ENCODE measurements at regions not wholly inside any gene's neighbourhood (a gene's known extent, or its start where the extent isn't known, plus 50 kb on each side); places are given as distances from the start of the nearest gene placed in this dataset.

DNA sequence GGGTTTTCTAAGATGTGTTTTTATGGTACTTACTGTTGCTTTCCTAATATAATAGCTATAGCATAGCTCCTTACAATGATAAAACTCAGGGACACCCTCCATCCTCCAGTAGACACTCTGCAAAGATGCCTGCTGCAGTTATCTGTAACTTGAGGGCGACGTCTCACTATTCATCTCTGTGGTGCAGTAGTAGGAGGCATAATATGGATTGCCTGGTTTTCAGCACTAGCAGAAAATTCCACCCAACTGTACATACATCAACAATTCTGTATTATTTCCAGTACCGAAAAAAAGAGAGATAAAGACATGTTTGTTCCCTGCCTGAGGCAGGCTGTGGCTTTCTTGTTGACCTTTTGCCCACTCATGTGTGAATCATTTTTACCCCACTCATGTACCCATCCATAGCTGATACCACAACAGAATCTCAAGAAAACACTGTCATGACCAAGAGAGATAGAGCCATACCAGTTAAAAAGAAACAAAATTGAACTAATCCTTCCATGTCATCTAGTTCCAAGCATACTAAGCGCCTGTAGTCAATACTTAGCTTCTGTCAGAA, 220.1 kb downstream of the RAB28 start:
- H3K9me1 ChIP-seq (ENCODE audit: insufficient read depth, low read length): no peaks in the 10 kb centered on the region
- no peak overlapping the region for H2BK15ac ChIP-seq (ENCODE audit: low read depth, low read length)
- intact Hi-C loops (cut with micrococcal nuclease): no loop called here
- H4K91ac ChIP-seq (ENCODE audit: insufficient read depth, low read depth, low read length): no peak overlapping the region
- no CpG with 5 or more reads among the region's 4 CpGs for WGBS, 2 experiments (ENCODE audit: extremely low coverage in 2 of 2, insufficient read length in 1 of 2)
- no peak overlapping the region for H2BK120ac ChIP-seq (ENCODE audit: low read depth, low read length)
- H3K9ac ChIP-seq (ENCODE audit: low read depth, low read length): no peak overlapping the region
- no peak overlapping the region for H3K14ac ChIP-seq (replicated peaks; ENCODE audit: low read depth, low read length)
- no peaks in the 10 kb centered on the region for H3K79me1 ChIP-seq (ENCODE audit: low read depth in 1 of 2, low read length in 2 of 2)
- DNase-seq (no peak), ATAC-seq (ENCODE audit: low read depth) (no peak)
- no peak overlapping the region for H3K4me2 ChIP-seq (ENCODE audit: low read depth, low read length)
- BruUV-seq (replicated peaks): no TSS peak
- no peak overlapping the region for H2AK5ac ChIP-seq (ENCODE audit: low read depth, low read length)
- peaks cover 6% of the 10 kb centered on the region; the same call in 1 of the 2 replicates for H3K9me3 ChIP-seq (ENCODE audit: control insufficient read depth, insufficient read depth, low read length)
- no peaks in the 10 kb centered on the region for H4K20me1 ChIP-seq (ENCODE audit: insufficient read depth, low read length)
- no peak overlapping the region for H3K18ac ChIP-seq (ENCODE audit: low read depth, low read length)
- no peaks in the 10 kb centered on the region for H3K27me3 ChIP-seq (ENCODE audit: control insufficient read depth, insufficient read depth, low read length)
- no peak overlapping the region for H4K8ac ChIP-seq (ENCODE audit: low read depth in 2 of 2, low read length in 2 of 2)
- TF ChIP-seq CEBPB (IDR thresholded peaks at IDR 0.05; ENCODE audit: low read depth, low read length): no peak
- no peak for TF ChIP-seq FOS (IDR thresholded peaks at IDR 0.05; ENCODE audit: low read depth, low read length)
- TF ChIP-seq, protein P1, sequence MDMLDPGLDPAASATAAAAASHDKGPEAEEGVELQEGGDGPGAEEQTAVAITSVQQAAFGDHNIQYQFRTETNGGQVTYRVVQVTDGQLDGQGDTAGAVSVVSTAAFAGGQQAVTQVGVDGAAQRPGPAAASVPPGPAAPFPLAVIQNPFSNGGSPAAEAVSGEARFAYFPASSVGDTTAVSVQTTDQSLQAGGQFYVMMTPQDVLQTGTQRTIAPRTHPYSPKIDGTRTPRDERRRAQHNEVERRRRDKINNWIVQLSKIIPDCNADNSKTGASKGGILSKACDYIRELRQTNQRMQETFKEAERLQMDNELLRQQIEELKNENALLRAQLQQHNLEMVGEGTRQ (IDR thresholded peaks at IDR 0.05; ENCODE audit: low read depth, low read length): no peak
- no peak for TF ChIP-seq MAFK (IDR thresholded peaks at IDR 0.05; ENCODE audit: low read depth, low read length)
- TF ChIP-seq, protein P2, sequence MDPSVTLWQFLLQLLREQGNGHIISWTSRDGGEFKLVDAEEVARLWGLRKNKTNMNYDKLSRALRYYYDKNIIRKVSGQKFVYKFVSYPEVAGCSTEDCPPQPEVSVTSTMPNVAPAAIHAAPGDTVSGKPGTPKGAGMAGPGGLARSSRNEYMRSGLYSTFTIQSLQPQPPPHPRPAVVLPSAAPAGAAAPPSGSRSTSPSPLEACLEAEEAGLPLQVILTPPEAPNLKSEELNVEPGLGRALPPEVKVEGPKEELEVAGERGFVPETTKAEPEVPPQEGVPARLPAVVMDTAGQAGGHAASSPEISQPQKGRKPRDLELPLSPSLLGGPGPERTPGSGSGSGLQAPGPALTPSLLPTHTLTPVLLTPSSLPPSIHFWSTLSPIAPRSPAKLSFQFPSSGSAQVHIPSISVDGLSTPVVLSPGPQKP (IDR thresholded peaks at IDR 0.05; ENCODE audit: borderline replicate concordance, low read depth, low read length): no peak
- TF ChIP-seq POLR2A (IDR thresholded peaks at IDR 0.05; ENCODE audit: low read depth, low read length): no peak
- TF ChIP-seq BHLHE40 (IDR thresholded peaks at IDR 0.05; ENCODE audit: low read depth, low read length): no peak
- TF ChIP-seq RFX5 (IDR thresholded peaks at IDR 0.05; ENCODE audit: low read depth, low read length): no peak
- no peak for TF ChIP-seq MAZ (IDR thresholded peaks at IDR 0.05; ENCODE audit: borderline replicate concordance, low read depth, low read length)
- TF ChIP-seq RCOR1 (IDR thresholded peaks at IDR 0.05; ENCODE audit: insufficient replicate concordance, low read length): no peak
- no peak for TF ChIP-seq SMC3 (IDR thresholded peaks at IDR 0.05; ENCODE audit: low read depth, low read length)
- no peak for TF ChIP-seq RAD21 (IDR thresholded peaks at IDR 0.05; ENCODE audit: low read length)
- no peak for TF ChIP-seq NFE2L2 (IDR thresholded peaks at IDR 0.05; ENCODE audit: low read depth, low read length)
- no peak for TF ChIP-seq CHD1 (IDR thresholded peaks at IDR 0.05; ENCODE audit: low read depth, low read length)
- TF ChIP-seq, protein P3, sequence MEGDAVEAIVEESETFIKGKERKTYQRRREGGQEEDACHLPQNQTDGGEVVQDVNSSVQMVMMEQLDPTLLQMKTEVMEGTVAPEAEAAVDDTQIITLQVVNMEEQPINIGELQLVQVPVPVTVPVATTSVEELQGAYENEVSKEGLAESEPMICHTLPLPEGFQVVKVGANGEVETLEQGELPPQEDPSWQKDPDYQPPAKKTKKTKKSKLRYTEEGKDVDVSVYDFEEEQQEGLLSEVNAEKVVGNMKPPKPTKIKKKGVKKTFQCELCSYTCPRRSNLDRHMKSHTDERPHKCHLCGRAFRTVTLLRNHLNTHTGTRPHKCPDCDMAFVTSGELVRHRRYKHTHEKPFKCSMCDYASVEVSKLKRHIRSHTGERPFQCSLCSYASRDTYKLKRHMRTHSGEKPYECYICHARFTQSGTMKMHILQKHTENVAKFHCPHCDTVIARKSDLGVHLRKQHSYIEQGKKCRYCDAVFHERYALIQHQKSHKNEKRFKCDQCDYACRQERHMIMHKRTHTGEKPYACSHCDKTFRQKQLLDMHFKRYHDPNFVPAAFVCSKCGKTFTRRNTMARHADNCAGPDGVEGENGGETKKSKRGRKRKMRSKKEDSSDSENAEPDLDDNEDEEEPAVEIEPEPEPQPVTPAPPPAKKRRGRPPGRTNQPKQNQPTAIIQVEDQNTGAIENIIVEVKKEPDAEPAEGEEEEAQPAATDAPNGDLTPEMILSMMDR (conservative IDR thresholded peaks at IDR 0.05; ENCODE audit: low read depth, low read length): no peak
- no peak overlapping the region for H3K27ac ChIP-seq (ENCODE audit: insufficient read depth, low read length)
- H3K23ac ChIP-seq (ENCODE audit: low read depth, low read length): no peak overlapping the region
- no peak overlapping the region for H2BK5ac ChIP-seq (ENCODE audit: low read depth, low read length, poor library complexity, severe bottlenecking)
- H3K56ac ChIP-seq (ENCODE audit: extremely low read depth, insufficient read depth, low read length): no peak overlapping the region
- H3K4me1 ChIP-seq (ENCODE audit: control insufficient read depth, insufficient read depth, low read length): no peaks in the 10 kb centered on the region
- no peak overlapping the region for H3K4me3 ChIP-seq (ENCODE audit: insufficient read depth, low read depth, low read length)
- H3K36me3 ChIP-seq (ENCODE audit: control insufficient read depth, insufficient read depth, low read length): no peaks in the 10 kb centered on the region
- no peak overlapping the region for H4K5ac ChIP-seq (ENCODE audit: low read depth, low read length)
- ChIA-PET CTCF (no interaction called here), POLR2A (ENCODE audit: unreplicated experiment) (no interaction called here)
- H2AK9ac ChIP-seq (replicated peaks; ENCODE audit: low read depth, low read length, poor library complexity): no peak overlapping the region
- H3K4ac ChIP-seq (ENCODE audit: low read depth, low read length): no peak overlapping the region
- H2AFZ ChIP-seq (replicated peaks; ENCODE audit: low read length, poor library complexity): no peak overlapping the region
- dilution Hi-C loops (cut with HindIII; ENCODE audit: low sequenced_read_pairs, unreplicated experiment): no loop called here
- in situ Hi-C loops (cut with MboI; ENCODE audit: low sequenced_read_pairs): no loop called here
- no peak overlapping the region for H2BK20ac ChIP-seq (ENCODE audit: low read depth, low read length)
